HG02884 (cell line): ENCODE measurements at regions not wholly inside any gene's neighbourhood (a gene's known extent, or its start where the extent isn't known, plus 50 kb on each side); places are given as distances from the start of the nearest gene placed in this dataset.
"Not testable (repeated sequence)": the region's sequence is repeated elsewhere in the genome, so short reads cannot be mapped to it uniquely, and the experiment has no call there.

ENCODE experiments used
- ATAC-seq: cut with Tn5 transposase; IDR thresholded peaks from one replicate; pipeline ENCODE4 v1.9.1; 2021; ENCODE audit warnings: mild to moderate bottlenecking, moderate library complexity; ENCODE audit not compliant: unreplicated experiment

- ATAC-seq = no peak
Measured at GRCh38 chr2:140178234-140178633, 1398.0 kb upstream of the NXPH2 start.

GRCh38 chr2:140177086-140177485 lies 1396.9 kb upstream of the NXPH2 start:
- no peak for ATAC-seq

DNA sequence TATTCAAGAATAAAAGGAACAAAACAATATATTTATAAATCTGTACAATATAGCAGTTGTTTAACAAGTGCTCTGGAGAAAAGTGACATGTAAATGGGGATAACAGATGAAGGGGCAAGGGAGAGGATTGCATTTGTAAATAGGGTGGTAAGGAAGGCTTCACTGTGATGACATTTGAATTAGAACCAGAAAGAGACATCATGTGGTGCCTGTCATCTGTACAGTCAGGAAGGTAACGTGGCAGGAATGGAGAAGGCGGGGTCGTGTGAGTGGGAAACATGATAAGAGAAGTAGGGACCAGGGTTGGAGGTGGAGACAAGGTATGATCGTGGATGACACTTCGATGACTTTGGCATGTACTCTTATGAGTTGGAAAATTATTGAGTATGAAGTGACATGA lies 1393.6 kb upstream of the NXPH2 start:
- ATAC-seq = no peak

DNA sequence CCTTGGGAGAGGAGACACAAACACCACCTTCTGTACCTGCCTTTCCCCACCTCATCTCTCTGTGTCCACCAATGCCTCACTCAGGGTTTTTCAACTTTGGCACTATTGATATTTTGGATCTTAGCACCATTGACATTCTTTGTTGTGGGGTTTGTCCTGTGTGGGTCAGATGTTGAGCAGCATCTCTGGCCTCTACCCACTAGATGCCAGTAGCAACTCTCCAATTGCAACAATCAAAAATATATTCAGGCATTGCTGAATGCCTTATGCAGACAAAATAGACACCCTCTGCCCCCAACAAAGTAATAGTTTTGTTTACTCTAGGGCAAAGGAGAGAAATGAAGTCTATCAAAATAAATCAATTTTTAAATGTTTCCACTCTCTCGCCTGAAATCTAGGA lies 1384.3 kb upstream of the NXPH2 start:
- ATAC-seq = no peak

GRCh38 chr2:140158259-140158658 lies 1378.1 kb upstream of the NXPH2 start:
- ATAC-seq = no peak

DNA sequence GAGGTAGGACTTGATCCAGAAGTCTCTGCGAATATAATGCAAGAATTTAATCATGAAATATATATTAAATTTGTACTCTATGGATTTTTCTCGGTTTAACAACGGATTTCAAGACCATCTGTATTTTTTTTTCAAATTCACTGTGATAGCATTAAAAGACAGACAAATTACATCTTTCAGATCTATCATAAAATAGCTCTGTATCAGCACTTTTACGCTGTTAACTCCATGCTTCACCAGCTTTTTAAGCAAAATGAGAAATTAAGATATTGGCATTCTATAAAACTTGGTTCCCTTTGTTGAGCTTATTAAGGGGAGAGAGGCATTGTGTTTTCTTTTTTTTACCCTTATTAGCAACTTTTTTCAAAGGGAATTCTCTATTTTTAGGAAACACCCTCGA lies 1377.6 kb upstream of the NXPH2 start:
- no peak for ATAC-seq

- ATAC-seq = no peak
Measured at GRCh38 chr2:140154706-140155105, 1374.5 kb upstream of the NXPH2 start.

DNA sequence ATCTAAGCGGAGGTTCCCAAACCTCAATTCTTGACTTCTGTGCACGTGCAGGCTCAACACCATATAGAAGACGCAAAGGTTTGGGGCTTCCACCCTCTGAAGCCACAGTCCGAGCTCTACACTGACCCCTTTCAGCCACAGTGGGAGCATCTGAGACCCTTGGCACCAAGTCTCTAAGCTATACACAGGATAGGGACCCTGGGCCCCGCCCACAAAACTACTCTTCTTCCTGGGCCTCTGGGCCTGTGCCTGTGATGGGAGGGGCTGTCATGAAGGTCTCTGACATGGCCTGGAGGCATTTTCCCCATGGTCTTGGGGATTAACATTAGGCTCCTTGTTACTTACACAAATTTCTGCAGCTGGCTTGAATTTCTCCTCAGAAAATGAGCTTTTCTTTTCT lies 1374.1 kb upstream of the NXPH2 start:
- ATAC-seq = no peak

DNA sequence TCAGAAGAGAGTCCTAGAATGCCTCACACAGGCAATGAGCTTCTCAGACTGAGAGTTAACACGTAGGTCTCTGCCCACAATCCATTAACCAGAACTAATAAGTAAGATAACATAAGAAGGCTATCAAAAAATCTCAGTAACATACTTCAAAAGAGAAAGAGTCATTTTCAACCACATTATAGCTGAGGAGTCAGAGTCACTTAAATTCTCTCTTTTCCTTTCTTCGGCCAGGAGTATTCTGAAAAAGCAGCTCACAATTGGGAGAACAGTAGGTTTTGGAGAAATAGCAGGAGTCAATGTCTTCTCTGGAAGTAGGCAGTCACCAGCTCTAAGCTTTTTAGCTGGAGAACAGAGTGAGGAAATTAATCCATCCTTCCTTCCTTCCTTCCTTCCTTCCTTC lies 1364.4 kb upstream of the NXPH2 start:
- ATAC-seq = no peak

- no peak for ATAC-seq
Measured at GRCh38 chr2:140138736-140139135, 1358.5 kb upstream of the NXPH2 start.

DNA sequence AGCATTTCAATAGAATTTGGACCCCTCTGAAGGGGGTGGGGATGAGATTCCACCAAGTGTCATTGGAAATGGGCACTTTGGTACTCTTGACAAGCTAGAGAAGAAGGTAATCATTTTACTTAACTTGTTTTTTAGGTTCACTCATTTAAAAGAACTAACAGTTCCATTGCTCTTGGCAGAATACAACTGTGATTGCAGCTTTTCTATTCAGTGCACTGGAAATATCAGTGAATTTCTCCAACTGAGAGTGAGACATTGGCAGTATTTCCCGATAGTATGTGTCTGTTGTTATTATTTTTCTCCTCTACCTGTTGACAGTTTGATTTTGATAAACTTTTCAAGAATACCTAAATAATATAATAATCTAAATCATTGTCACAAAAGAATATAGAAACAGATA lies 1356.7 kb upstream of the NXPH2 start:
- ATAC-seq = no peak

DNA sequence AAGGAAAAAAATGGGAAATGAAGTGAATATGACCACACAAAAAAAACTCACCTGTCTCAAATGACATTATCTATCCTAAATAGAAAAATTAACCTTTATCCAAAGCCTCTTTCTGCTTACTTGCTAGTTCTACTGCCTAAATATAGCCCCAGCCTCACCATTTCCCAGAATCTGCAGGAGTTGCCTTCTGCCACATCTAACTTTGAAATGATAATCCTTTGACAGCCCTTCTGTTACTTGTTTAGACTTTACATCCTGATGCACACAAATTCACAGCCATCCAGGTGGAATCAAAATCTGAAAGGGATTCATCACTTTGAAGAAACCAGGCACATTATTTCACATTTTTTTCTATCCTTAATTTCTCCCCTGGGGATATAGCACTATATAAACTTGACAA lies 1356.2 kb upstream of the NXPH2 start:
- no peak for ATAC-seq

DNA sequence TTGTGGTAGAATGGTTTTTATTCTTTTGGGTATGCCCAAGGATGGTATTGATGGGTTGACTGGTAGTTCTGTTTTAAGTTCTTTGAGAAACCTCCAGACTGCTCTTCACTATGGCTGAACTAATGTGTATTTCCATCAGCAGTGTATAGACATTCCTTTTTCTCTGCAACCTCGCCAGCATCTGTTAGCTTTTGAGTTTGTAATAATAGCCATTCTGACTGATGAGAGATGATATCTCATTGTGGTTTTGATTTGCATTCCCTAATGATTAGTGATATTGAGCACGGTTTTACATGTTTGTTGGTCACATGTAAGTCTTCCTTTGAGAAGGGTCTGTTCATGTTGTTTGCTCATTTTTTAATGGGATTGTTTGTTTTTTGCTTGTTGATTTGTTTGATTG lies 1348.7 kb upstream of the NXPH2 start:
- ATAC-seq = no peak

DNA sequence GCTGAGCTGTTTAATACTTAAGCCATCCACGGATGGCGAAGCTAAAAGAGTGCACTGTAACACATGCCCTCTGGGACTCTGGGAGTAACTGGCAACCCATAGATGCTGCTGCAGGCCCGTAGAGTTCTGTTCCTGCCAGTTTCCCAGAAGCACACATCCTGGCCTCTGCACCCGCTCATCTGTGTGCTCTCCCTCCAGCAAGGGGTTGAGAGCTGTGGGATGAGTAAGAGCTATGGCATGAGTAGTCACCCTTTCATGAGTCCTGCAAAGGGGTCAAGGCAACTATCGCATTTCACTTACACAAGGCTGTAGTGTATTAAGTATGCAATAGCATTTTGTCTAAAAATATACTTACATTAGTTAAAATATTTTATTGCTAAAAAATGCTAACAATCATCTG lies 1341.8 kb upstream of the NXPH2 start:
- ATAC-seq = no peak

- no peak for ATAC-seq
Measured at GRCh38 chr2:140117386-140117785, 1337.2 kb upstream of the NXPH2 start.

DNA sequence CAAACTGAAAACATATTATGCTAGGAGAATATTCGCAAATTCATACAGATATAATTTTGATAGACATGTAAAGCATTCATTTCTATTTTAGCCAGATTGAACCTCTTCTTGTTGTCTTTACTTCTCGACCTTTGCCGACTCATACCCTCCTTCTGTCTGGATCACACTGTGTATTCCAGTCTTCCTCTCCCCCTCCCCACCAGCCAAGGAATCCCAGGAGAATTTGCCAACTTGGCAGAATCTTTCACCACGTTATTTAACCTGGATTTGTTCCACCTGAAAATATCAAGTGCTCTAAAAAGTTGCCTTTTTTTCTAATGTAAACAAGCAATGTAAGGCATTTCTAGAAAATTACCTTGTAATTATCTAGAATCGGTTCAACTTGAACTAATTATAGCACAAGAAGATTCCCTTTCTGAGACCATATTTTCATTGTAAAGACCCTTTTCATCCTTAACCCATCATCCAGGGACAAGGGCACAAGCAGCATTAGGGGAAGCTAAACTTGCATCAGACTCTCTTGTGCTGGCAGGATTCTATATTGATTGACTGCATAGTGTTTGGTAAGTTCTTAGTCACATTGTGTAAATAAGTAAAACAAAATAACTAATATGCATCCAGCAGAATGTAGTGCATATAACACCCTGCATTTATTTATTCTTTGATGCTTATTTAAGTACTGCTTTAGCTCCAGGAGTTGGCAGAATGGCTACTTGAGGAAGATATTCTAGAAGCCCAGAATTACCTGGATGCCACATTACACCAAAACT lies 1328.7 kb upstream of the NXPH2 start:
- no peak for ATAC-seq

DNA sequence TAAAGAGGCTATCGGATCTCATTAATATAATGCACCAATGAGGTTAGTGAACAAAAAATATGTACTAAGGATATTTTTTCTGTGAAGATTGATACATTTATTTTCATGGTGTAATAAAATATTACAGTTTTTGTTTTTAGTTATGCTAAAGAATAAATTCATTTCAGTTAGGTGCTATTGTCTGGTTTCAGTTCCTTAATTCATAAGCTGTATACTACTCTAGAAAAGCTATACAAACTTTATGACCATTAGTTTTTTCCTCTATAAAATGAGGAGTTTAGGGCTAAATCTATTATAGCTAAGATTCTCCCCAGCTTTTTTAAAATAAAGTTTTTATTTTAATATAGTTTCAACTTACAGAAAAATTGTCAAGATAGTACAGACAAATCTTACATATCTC lies 1311.7 kb upstream of the NXPH2 start:
- no peak for ATAC-seq

GRCh38 chr2:140086964-140087363 lies 1306.8 kb upstream of the NXPH2 start:
- ATAC-seq = no peak

- no peak for ATAC-seq
Measured at GRCh38 chr2:140085674-140086073, 1305.5 kb upstream of the NXPH2 start.

- ATAC-seq = no peak
Measured at GRCh38 chr2:140079038-140079437, 1298.8 kb upstream of the NXPH2 start.

GRCh38 chr2:140076164-140076563 lies 1296.0 kb upstream of the NXPH2 start:
- no peak for ATAC-seq

DNA sequence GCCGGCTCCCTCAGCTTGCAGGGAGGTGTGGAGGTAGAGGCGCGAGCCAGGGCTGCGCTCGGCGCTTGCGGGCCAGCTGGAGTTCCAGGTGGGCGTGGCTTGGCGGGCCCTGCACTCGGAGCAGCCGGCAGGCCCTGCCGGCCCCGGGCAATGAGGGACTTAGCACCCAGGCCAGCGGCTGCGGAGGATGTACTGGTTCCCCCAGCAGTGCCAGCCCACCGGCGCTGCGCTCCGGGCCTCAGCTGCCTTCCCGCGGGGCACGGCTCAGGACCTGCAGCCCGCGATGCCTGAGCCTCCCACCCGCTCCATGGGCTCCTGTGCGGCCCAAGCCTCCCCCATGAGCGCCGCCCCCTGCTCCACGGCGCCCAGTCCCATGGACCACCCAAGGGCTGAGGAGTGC lies 1293.6 kb upstream of the NXPH2 start:
- not testable (repeated sequence) for ATAC-seq

DNA sequence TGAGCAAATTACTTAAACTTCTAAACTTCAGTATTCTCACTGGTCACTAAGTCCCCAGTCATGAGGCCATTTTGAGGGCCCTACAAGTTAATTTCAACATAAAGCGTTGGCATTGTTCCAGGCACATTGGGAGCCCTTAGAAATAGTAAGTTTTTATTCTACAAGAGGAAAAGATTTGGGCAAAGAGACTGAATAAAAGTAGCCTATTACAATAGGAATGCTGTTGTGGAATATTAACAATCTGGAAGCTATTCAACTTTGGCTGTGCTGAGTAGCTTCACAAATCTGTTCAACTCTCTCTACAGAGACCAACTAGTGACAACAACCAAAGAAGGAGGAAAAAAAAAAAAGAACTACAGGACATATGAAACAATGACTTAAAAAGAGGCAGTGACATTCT lies 1287.5 kb upstream of the NXPH2 start:
- no peak for ATAC-seq
